ENCODE measurements at regions not wholly inside any gene's neighbourhood (a gene's known extent, or its start where the extent isn't known, plus 50 kb on each side); places are given as distances from the start of the nearest gene placed in this dataset.
"Not testable (repeated sequence)": the region's sequence is repeated elsewhere in the genome, so short reads cannot be mapped to it uniquely, and the experiment has no call there.

DNA sequence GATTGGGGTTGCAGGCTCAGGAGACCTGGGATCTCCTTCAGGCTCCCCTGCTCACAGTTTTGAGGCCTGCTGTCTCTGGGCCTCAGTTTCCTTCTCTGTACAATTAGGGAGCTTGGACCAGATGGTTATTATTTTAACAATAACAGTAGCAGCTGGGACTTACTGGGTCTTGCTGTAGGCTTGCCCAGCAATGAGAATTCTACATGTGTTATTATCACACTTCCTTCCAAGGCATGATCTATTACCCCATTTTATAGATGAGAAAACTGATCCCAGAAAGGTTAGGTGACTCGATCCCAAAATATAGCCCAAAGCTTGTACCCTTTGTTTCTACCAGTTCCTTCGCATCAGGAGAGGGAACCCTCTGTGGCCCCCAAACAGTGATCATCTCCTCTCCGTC, 153.8 kb downstream of the PTPRU start:
- Histone ChIP-seq H3K27ac (ENCODE audit: low read depth in 1 of 2, low read length in 1 of 2) (no peak overlapping the region), H3K4me3 (ENCODE audit: low read length in 2 of 2) (no peak overlapping the region), H3K36me3 (ENCODE audit: control insufficient read depth in 2 of 2, insufficient read depth in 2 of 2, low read length in 1 of 2) (no peaks in the 10 kb centered on the region), H3K27me3 (ENCODE audit: control insufficient read depth in 2 of 2, insufficient read depth in 1 of 2, low read length in 1 of 2) (no peaks in the 10 kb centered on the region), H3K4me1 (ENCODE audit: control insufficient read depth in 2 of 2, insufficient read depth in 2 of 2, low read length in 2 of 2) (no peaks in the 10 kb centered on the region), H3K9me3 (ENCODE audit: control insufficient read depth in 2 of 2, insufficient read depth in 1 of 2, low read length in 1 of 2) (peaks cover 0 to 2% of the 10 kb centered on the region in 2 donors)
- 85% methylated on average over 3 of the region's 3 CpGs for WGBS
- DNase-seq (ENCODE audit: low read depth in 6 of 9, low spot score in 9 of 9), result no peak

DNA sequence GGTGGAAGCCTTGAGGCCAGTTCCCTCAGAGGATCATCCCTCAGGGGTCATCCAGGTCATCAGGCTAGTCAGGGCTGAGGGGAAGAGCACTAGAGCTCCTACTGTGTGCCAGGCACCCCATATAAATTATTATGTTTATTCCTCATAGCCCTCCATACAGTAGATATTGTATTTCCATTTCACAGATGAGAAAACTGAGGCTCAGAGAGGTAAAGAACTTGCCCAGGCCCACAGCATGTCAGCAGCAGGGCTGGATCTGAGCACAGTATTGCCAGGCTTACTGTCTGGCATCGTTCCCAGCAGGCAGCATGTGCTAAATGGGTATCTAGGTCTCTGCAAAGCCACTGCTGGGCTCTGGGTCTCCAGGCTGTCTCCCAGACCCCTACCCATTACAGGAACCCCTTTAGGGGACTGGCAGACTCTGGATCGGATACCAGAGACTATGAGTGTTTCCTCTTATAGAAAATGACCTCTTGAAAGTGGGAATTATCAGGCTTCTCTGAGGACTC, 153.3 kb downstream of the PTPRU start:
- 50% methylated on average over 2 of the region's 2 CpGs for WGBS
- Histone ChIP-seq H3K4me1 (ENCODE audit: control insufficient read depth in 2 of 2, insufficient read depth in 2 of 2, low read length in 2 of 2) (no peaks in the 10 kb centered on the region), H3K4me3 (ENCODE audit: low read length in 2 of 2) (no peak overlapping the region), H3K27me3 (ENCODE audit: control insufficient read depth in 2 of 2, insufficient read depth in 1 of 2, low read length in 1 of 2) (peaks cover 0 to under 1% of the 10 kb centered on the region in 2 donors), H3K9me3 (ENCODE audit: control insufficient read depth in 2 of 2, insufficient read depth in 1 of 2, low read length in 1 of 2) (peaks cover 0 to 2% of the 10 kb centered on the region in 2 donors), H3K27ac (ENCODE audit: low read depth in 1 of 2, low read length in 1 of 2) (no peak overlapping the region), H3K36me3 (ENCODE audit: control insufficient read depth in 2 of 2, insufficient read depth in 2 of 2, low read length in 1 of 2) (no peaks in the 10 kb centered on the region)
- DNase-seq (ENCODE audit: low read depth in 6 of 9, low spot score in 9 of 9), result no peak

DNA sequence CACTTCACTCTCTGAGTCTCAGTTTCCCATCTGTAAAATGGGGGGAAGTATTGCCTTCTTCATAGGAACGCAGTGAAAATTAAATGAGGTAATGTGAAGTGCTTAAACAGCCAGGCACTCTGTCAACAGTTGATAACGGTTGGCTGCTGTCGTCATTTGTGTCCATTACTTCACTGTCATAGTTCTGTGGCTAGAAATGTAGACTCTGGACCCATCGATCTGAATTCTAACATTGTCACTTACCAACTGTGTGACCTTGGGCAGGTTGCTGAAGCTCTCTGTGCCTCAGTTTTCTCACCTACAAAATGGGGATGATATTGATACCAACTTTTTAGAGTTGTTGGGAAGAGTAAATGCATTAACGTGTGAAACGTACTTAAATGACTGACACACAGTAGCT, 152.6 kb downstream of the PTPRU start:
- Histone ChIP-seq H3K36me3 (ENCODE audit: control insufficient read depth in 2 of 2, insufficient read depth in 2 of 2, low read length in 1 of 2) (no peaks in the 10 kb centered on the region), H3K4me1 (ENCODE audit: control insufficient read depth in 2 of 2, insufficient read depth in 2 of 2, low read length in 2 of 2) (no peaks in the 10 kb centered on the region), H3K9me3 (ENCODE audit: control insufficient read depth in 2 of 2, insufficient read depth in 1 of 2, low read length in 1 of 2) (peaks cover 0 to 2% of the 10 kb centered on the region in 2 donors), H3K4me3 (ENCODE audit: low read length in 2 of 2) (no peak overlapping the region), H3K27ac (ENCODE audit: low read depth in 1 of 2, low read length in 1 of 2) (no peak overlapping the region), H3K27me3 (ENCODE audit: control insufficient read depth in 2 of 2, insufficient read depth in 1 of 2, low read length in 1 of 2) (peaks cover 0 to 4% of the 10 kb centered on the region in 2 donors)
- 92% methylated on average over 6 of the region's 6 CpGs for WGBS
- DNase-seq (ENCODE audit: low read depth in 6 of 9, low spot score in 9 of 9), result no peak

DNA sequence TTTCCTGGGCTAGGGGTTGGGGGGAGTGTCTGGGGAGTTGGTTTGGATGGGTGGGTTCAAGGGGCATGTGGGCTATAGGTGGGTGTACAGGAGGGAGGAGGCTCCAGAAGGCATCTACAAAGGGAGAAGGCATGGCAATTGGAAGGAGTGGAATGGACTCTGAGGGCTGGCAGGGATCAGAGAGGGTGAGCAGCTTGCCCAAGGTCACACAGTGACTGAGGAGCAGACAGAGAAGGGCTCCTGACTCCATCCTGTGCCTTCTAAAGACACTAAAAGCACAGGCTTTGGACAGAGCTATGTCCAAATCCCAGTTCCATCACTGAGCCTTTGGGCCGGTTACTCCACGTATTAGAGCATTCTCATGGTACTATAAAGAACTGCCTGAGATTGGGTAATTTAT, 151.8 kb downstream of the PTPRU start:
- H3K36me3 ChIP-seq (ENCODE audit: control insufficient read depth in 2 of 2, insufficient read depth in 2 of 2, low read length in 1 of 2), result no peaks in the 10 kb centered on the region
- no peak for DNase-seq (ENCODE audit: low read depth in 6 of 9, low spot score in 9 of 9)
- 91% methylated on average over 2 of the region's 2 CpGs for WGBS

DNA sequence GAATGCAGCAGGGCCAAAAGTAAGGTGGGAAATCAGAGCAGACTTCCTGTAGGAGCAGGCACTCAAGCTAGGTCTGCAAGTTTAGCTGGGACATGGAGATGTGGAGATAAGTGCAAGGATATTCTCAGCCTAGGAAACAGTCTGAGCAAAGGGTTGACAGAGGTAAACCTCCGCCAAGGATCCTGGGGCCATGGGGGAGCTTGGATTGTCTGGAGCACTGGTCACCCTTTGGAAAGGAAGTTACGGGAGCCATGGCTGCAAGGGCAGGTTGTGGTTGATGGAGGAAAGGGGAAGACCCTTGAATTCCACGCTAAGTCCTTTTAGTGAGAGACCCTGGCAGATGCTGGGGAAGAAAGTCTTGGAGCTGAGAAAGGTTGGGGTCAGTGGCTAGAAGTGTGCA, 150.9 kb downstream of the PTPRU start:
- no peak overlapping the region for H3K4me3 ChIP-seq (ENCODE audit: low read length in 2 of 2)
- peaks cover 0 to 2% of the 10 kb centered on the region in 2 donors for H3K9me3 ChIP-seq (ENCODE audit: control insufficient read depth in 2 of 2, insufficient read depth in 1 of 2, low read length in 1 of 2)
- no peak overlapping the region for H3K27ac ChIP-seq (ENCODE audit: low read depth in 1 of 2, low read length in 1 of 2)
- H3K4me1 ChIP-seq (ENCODE audit: control insufficient read depth in 2 of 2, insufficient read depth in 2 of 2, low read length in 2 of 2), result no peaks in the 10 kb centered on the region
- 72% methylated on average over 3 of the region's 3 CpGs for WGBS
- DNase-seq (ENCODE audit: low read depth in 6 of 9, low spot score in 9 of 9), result no peak
- peaks cover 0 to 7% of the 10 kb centered on the region in 2 donors for H3K27me3 ChIP-seq (ENCODE audit: control insufficient read depth in 2 of 2, insufficient read depth in 1 of 2, low read length in 1 of 2)
- no peaks in the 10 kb centered on the region for H3K36me3 ChIP-seq (ENCODE audit: control insufficient read depth in 2 of 2, insufficient read depth in 2 of 2, low read length in 1 of 2)

More for the DNA sequence above, 151.8 kb downstream of the PTPRU start:
- Histone ChIP-seq H3K4me1 (ENCODE audit: control insufficient read depth in 2 of 2, insufficient read depth in 2 of 2, low read length in 2 of 2) (no peaks in the 10 kb centered on the region), H3K27ac (ENCODE audit: low read depth in 1 of 2, low read length in 1 of 2) (no peak overlapping the region), H3K27me3 (ENCODE audit: control insufficient read depth in 2 of 2, insufficient read depth in 1 of 2, low read length in 1 of 2) (peaks cover 0 to 6% of the 10 kb centered on the region in 2 donors), H3K4me3 (ENCODE audit: low read length in 2 of 2) (no peak overlapping the region), H3K9me3 (ENCODE audit: control insufficient read depth in 2 of 2, insufficient read depth in 1 of 2, low read length in 1 of 2) (peaks cover 0 to 2% of the 10 kb centered on the region in 2 donors)

DNA sequence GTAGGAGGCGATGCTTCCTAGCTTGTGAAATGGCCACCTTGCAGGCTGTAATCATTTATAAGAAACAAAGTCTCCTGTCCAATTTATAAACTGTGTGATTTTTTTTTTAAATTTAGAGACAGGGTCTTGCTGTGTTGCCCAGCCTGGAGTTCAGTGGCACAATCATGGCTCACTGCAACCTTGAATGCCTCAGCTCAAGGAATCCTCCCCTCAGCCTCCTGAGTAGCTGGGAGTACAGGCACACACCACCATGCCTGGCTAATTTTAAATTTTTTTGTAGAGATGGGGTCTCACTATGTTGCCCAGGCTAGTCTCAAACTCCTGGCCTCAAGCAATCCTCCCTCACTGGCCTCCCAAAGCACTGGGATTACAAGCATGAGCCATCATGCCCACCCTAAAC, 150.1 kb downstream of the PTPRU start:
- H3K4me1 ChIP-seq (ENCODE audit: control insufficient read depth in 2 of 2, insufficient read depth in 2 of 2, low read length in 2 of 2); H3K27me3 ChIP-seq (ENCODE audit: control insufficient read depth in 2 of 2, insufficient read depth in 1 of 2, low read length in 1 of 2); DNase-seq (ENCODE audit: low read depth in 6 of 9, low spot score in 9 of 9): not testable (repeated sequence)

DNA sequence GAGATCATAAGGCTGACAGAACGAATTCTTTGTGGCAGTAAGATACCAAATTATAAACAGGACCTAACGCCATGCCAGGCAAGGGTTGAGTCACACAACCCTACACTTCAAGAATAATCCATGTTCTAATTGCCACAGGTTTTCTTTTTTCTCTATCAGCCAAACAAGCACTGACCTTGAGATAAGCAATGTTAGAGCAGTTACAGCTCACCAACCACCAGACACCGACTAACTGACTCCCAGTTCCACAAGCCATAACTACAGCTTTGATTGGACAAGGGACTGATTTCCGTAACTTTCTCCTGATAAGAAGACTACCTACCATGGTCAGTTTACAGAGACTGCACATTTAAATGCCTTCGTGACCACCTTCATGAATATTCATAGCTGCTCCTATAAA, 149.6 kb downstream of the PTPRU start:
- H3K36me3 ChIP-seq (ENCODE audit: control insufficient read depth in 2 of 2, insufficient read depth in 2 of 2, low read length in 1 of 2), result no peaks in the 10 kb centered on the region
- WGBS, result 91% methylated on average over 5 of the region's 5 CpGs
- H3K27ac ChIP-seq (ENCODE audit: low read depth in 1 of 2, low read length in 1 of 2), result no peak overlapping the region
- H3K9me3 ChIP-seq (ENCODE audit: control insufficient read depth in 2 of 2, insufficient read depth in 1 of 2, low read length in 1 of 2), result peaks cover 0 to 2% of the 10 kb centered on the region in 2 donors
- no peak overlapping the region for H3K4me3 ChIP-seq (ENCODE audit: low read length in 2 of 2)
- DNase-seq (ENCODE audit: low read depth in 6 of 9, low spot score in 9 of 9), result no peak
- no peaks in the 10 kb centered on the region for H3K4me1 ChIP-seq (ENCODE audit: control insufficient read depth in 2 of 2, insufficient read depth in 2 of 2, low read length in 2 of 2)
- H3K27me3 ChIP-seq (ENCODE audit: control insufficient read depth in 2 of 2, insufficient read depth in 1 of 2, low read length in 1 of 2), result peaks cover 0 to 7% of the 10 kb centered on the region in 2 donors

More for the DNA sequence above, 150.1 kb downstream of the PTPRU start:
- not testable (repeated sequence) for H3K27ac ChIP-seq (ENCODE audit: low read depth in 1 of 2, low read length in 1 of 2); H3K4me3 ChIP-seq (ENCODE audit: low read length in 2 of 2); H3K9me3 ChIP-seq (ENCODE audit: control insufficient read depth in 2 of 2, insufficient read depth in 1 of 2, low read length in 1 of 2); H3K36me3 ChIP-seq (ENCODE audit: control insufficient read depth in 2 of 2, insufficient read depth in 2 of 2, low read length in 1 of 2)
- WGBS, result 98% methylated on average over 1 of the region's 1 CpG

- Histone ChIP-seq H3K9me3 (ENCODE audit: control insufficient read depth in 2 of 2, insufficient read depth in 1 of 2, low read length in 1 of 2) (no peaks in the 10 kb centered on the region), H3K4me3 (ENCODE audit: low read length in 2 of 2) (no peak overlapping the region), H3K4me1 (ENCODE audit: control insufficient read depth in 2 of 2, insufficient read depth in 2 of 2, low read length in 2 of 2) (no peaks in the 10 kb centered on the region), H3K36me3 (ENCODE audit: control insufficient read depth in 2 of 2, insufficient read depth in 2 of 2, low read length in 1 of 2) (no peaks in the 10 kb centered on the region), H3K27ac (ENCODE audit: low read depth in 1 of 2, low read length in 1 of 2) (no peak overlapping the region), H3K27me3 (ENCODE audit: control insufficient read depth in 2 of 2, insufficient read depth in 1 of 2, low read length in 1 of 2) (peaks cover 0 to 7% of the 10 kb centered on the region in 2 donors)
- no peak for DNase-seq (ENCODE audit: low read depth in 6 of 9, low spot score in 9 of 9)
- 86% methylated on average over 9 of the region's 9 CpGs for WGBS
Measured at GRCh38 chr1:29384496-29385015, 148.2 kb downstream of the PTPRU start.

DNA sequence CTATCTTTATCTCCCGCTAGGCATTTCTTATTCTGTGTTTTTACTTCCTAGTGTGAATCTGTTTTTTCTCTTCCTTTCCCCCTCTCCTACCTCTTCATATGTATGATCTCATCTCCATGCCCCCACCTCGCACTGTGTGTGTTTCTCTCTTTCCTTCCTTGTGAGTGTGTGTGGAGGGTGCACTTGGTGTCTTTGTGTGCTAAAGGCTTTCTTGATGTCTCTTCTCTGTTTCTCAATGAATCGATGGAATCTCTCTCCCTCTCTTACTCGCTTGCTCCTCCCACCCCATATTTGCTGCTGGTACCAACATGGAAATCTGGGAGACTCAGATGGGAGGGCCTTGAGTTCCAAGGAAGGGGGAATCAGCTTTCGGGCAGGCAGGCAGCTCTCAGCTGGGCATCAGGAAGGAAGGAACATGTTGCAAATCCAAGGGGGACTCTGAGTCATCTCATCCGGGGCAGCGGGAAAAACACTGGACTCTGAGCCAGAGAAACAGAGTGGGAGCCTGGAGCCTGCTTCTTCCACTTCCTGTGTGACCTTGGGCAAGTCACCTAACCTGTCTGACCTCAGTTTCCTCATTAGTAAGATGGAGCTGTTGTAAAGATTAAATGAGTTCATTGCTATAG, 147.5 kb downstream of the PTPRU start:
- H3K27me3 ChIP-seq (ENCODE audit: control insufficient read depth in 2 of 2, insufficient read depth in 1 of 2, low read length in 1 of 2), result peaks cover 0 to 7% of the 10 kb centered on the region in 2 donors
- no peak overlapping the region for H3K4me3 ChIP-seq (ENCODE audit: low read length in 2 of 2)
- no peaks in the 10 kb centered on the region for H3K4me1 ChIP-seq (ENCODE audit: control insufficient read depth in 2 of 2, insufficient read depth in 2 of 2, low read length in 2 of 2)
- no peak overlapping the region for H3K27ac ChIP-seq (ENCODE audit: low read depth in 1 of 2, low read length in 1 of 2)
- no peak for DNase-seq (ENCODE audit: low read depth in 6 of 9, low spot score in 9 of 9)
- no peaks in the 10 kb centered on the region for H3K9me3 ChIP-seq (ENCODE audit: control insufficient read depth in 2 of 2, insufficient read depth in 1 of 2, low read length in 1 of 2)
- H3K36me3 ChIP-seq (ENCODE audit: control insufficient read depth in 2 of 2, insufficient read depth in 2 of 2, low read length in 1 of 2), result no peaks in the 10 kb centered on the region
- 48% methylated on average over 7 of the region's 7 CpGs for WGBS
